ENCODE measurements at regions not wholly inside any gene's neighbourhood (a gene's known extent, or its start where the extent isn't known, plus 50 kb on each side); places are given as distances from the start of the nearest gene placed in this dataset.

DNA sequence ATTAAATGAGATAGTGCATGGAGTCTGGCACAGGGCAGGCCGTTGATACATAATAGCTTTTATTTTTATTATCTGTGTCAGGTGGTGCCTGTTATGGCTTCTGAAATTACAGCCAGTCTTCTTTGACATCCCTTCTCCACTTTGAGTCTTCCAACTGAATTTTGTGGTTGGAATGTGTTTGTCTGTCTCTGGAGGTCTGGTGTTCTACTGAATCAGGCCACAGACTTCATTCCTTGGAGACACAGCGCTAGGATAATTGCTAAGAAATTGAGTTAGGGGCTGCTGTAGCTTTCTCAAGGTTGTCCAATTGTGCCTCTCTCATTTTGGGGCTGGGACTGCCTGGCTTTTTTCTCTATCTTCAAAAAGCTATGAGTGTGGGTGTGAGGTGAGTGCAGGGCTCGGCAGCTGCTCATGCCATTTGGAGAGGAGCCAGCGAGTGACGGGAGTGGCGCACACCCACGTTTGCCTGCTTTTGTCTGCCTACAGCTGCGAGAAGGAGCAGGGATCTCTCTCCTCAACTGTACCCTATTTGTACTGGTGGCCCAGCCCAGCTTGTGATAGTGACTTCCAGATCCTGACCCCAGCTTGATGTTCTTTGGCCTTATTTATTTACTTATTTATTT, 49.8 kb upstream of the SYN2 start:
- DNase-seq (ENCODE audit: extremely low spot score): no peak
- TF ChIP-seq, protein P1, sequence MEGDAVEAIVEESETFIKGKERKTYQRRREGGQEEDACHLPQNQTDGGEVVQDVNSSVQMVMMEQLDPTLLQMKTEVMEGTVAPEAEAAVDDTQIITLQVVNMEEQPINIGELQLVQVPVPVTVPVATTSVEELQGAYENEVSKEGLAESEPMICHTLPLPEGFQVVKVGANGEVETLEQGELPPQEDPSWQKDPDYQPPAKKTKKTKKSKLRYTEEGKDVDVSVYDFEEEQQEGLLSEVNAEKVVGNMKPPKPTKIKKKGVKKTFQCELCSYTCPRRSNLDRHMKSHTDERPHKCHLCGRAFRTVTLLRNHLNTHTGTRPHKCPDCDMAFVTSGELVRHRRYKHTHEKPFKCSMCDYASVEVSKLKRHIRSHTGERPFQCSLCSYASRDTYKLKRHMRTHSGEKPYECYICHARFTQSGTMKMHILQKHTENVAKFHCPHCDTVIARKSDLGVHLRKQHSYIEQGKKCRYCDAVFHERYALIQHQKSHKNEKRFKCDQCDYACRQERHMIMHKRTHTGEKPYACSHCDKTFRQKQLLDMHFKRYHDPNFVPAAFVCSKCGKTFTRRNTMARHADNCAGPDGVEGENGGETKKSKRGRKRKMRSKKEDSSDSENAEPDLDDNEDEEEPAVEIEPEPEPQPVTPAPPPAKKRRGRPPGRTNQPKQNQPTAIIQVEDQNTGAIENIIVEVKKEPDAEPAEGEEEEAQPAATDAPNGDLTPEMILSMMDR (IDR thresholded peaks at IDR 0.05; ENCODE audit: control extremely low read depth, extremely low read depth, low read depth, missing control alignments): no peak
- POLR2A ChIA-PET: no interaction called here
- CTCF ChIA-PET: interaction anchor here (1.0 kb wide), 1 partner anchor 25 kb away, joined by 3 read pairs; no protein-coding TSS in a partner anchor

All from GM10248 (cell line).